ENCODE measurements at regions not wholly inside any gene's neighbourhood (a gene's known extent, or its start where the extent isn't known, plus 50 kb on each side); places are given as distances from the start of the nearest gene placed in this dataset.

GRCh38 chr18:25819746-25820363 is 270.6 kb downstream of the SS18 start:
- Histone ChIP-seq H3K9me3 (no peaks in the 10 kb centered on the region), H3K27me3 (no peaks in the 10 kb centered on the region), H3K4me3 (no peak overlapping the region), H3K4me1 (no peaks in the 10 kb centered on the region), H3K27ac (no peak overlapping the region), H3K36me3 (no peaks in the 10 kb centered on the region)
- 57 to 73% methylated on average over 1 of the region's 1 CpG for WGBS, 2 donors
- TF ChIP-seq EP300 (IDR thresholded peaks at IDR 0.05), result no peak
- TF ChIP-seq POLR2AphosphoS5 (IDR thresholded peaks at IDR 0.05), result no peak
- TF ChIP-seq POLR2A (IDR thresholded peaks at IDR 0.05), result no peak
- TF ChIP-seq CTCF (IDR thresholded peaks at IDR 0.05), result no peak
- ATAC-seq (ENCODE audit: low FRiP score in 2 of 2) (no peak), DNase-seq (no peak)

GRCh38 chr18:25818505-25818904 is 271.9 kb downstream of the SS18 start:
- ATAC-seq (ENCODE audit: low FRiP score in 2 of 2) (no peak), DNase-seq (no peak)
- H3K9me3 ChIP-seq, result no peaks in the 10 kb centered on the region

GRCh38 chr18:25817546-25818237 is 272.7 kb downstream of the SS18 start:
- ATAC-seq (ENCODE audit: low FRiP score in 2 of 2) (no peak), DNase-seq (no peak)
- WGBS, 2 donors, result 80 to 87% methylated on average over 5 of the region's 5 CpGs
- Histone ChIP-seq H3K9me3 (no peaks in the 10 kb centered on the region), H3K27me3 (no peaks in the 10 kb centered on the region), H3K4me3 (no peak overlapping the region), H3K4me1 (no peaks in the 10 kb centered on the region), H3K36me3 (no peaks in the 10 kb centered on the region), H3K27ac (no peak overlapping the region)
- TF ChIP-seq POLR2A (IDR thresholded peaks at IDR 0.05), result no peak
- TF ChIP-seq POLR2AphosphoS5 (IDR thresholded peaks at IDR 0.05), result no peak
- no peak for TF ChIP-seq CTCF (IDR thresholded peaks at IDR 0.05)
- no peak for TF ChIP-seq EP300 (IDR thresholded peaks at IDR 0.05)

More at GRCh38 chr18:25818505-25818904, 271.9 kb downstream of the SS18 start:
- no peaks in the 10 kb centered on the region for H3K4me1 ChIP-seq
- TF ChIP-seq EP300 (IDR thresholded peaks at IDR 0.05) (no peak), CTCF (IDR thresholded peaks at IDR 0.05) (no peak), POLR2AphosphoS5 (IDR thresholded peaks at IDR 0.05) (no peak), POLR2A (IDR thresholded peaks at IDR 0.05) (no peak)
- H3K27ac ChIP-seq, result no peak overlapping the region
- H3K36me3 ChIP-seq, result no peaks in the 10 kb centered on the region
- 87% methylated on average over 6 of the region's 6 CpGs for WGBS, 2 donors
- no peaks in the 10 kb centered on the region for H3K27me3 ChIP-seq
- no peak overlapping the region for H3K4me3 ChIP-seq

GRCh38 chr18:25815659-25816058 is 274.8 kb downstream of the SS18 start:
- H3K9me3 ChIP-seq, result no peaks in the 10 kb centered on the region
- H3K4me1 ChIP-seq, result no peaks in the 10 kb centered on the region
- H3K27ac ChIP-seq, result no peak overlapping the region
- no peak overlapping the region for H3K4me3 ChIP-seq
- H3K36me3 ChIP-seq, result no peaks in the 10 kb centered on the region
- DNase-seq (no peak), ATAC-seq (ENCODE audit: low FRiP score in 2 of 2) (no peak)
- 76 to 94% methylated on average over 3 of the region's 3 CpGs for WGBS, 2 donors
- H3K27me3 ChIP-seq, result no peaks in the 10 kb centered on the region
- TF ChIP-seq POLR2AphosphoS5 (IDR thresholded peaks at IDR 0.05), result no peak
- no peak for TF ChIP-seq CTCF (IDR thresholded peaks at IDR 0.05)
- no peak for TF ChIP-seq EP300 (IDR thresholded peaks at IDR 0.05)
- TF ChIP-seq POLR2A (IDR thresholded peaks at IDR 0.05), result no peak
